SK-N-SH (cell line): ENCODE measurements at regions not wholly inside any gene's neighbourhood (a gene's known extent, or its start where the extent isn't known, plus 50 kb on each side); places are given as distances from the start of the nearest gene placed in this dataset.

ENCODE experiments used
- CTCF ChIA-PET: fragments of 300-600, 350-600 bp; formaldehyde crosslinking; extraction: SDS; loops from one replicate; lab custom pipeline; 2021; lab: Yijun Ruan, JAX
- POLR2A ChIA-PET: fragments of 350-600 bp; sonication (Branson Sonifier 250); formaldehyde crosslinking; extraction: SDS; loops from one replicate; lab custom pipeline; 2020; ENCODE audit warnings: antibody characterized with exemption, inconsistent platforms; lab: Yijun Ruan, JAX
- DNase-seq: peaks from one replicate; pipeline ENCODE4 v3.0.0; 2012
- H2AFZ ChIP-seq: fragments of 200-600 bp; sonication (generic); 2 replicates; pipeline ENCODE4 v1.8.1; 2016; ENCODE audit warnings: antibody characterized with exemption, mild to moderate bottlenecking, low read depth
- H3F3A ChIP-seq: fragments of 200-600 bp; sonication (generic); replicated peaks from 2 replicates; pipeline ENCODE3; 2016; ENCODE audit warnings: antibody characterized with exemption, mild to moderate bottlenecking; ENCODE audit not compliant: insufficient read depth
- H3K27ac ChIP-seq, 2 experiments: fragments of 200-500 bp in 1 of 2; fragments of 200-600 bp in 1 of 2; sonication (Bioruptor generic) in 1 of 2; sonication (generic), shearing (Covaris generic) in 1 of 2; 2 replicates each; pipeline versions ENCODE4 v1.5.1 to v1.6.1; 2014 to 2016; ENCODE audit warnings: low read depth in 2 of 2, inconsistent platforms in 1 of 2, low read length in 1 of 2, mild to moderate bottlenecking in 1 of 2, mixed read lengths in 1 of 2
- H3K27me3 ChIP-seq: fragments of 200-600 bp; sonication (generic), shearing (Covaris generic); 2 replicates; pipeline ENCODE4 v1.6.1; 2016; ENCODE audit warnings: mixed run types; ENCODE audit not compliant: insufficient read depth
- H3K36me3 ChIP-seq, 2 experiments: fragments of 200-500 bp in 1 of 2; fragments of 200-600 bp in 1 of 2; sonication (Bioruptor generic) in 1 of 2; sonication (generic) in 1 of 2; replicated peaks in 1 of 2; 2 replicates each; pipeline versions ENCODE3 to v1.5.1; 2014 to 2016; ENCODE audit warnings: low read length in 1 of 2, mild to moderate bottlenecking in 1 of 2; ENCODE audit not compliant: insufficient read depth in 2 of 2, control insufficient read depth in 1 of 2
- H3K4me1 ChIP-seq, 2 experiments: fragments of 200-500 bp in 1 of 2; fragments of 200-600 bp in 1 of 2; sonication (Bioruptor generic) in 1 of 2; sonication (generic), shearing (Covaris generic) in 1 of 2; 2 replicates each; pipeline versions ENCODE4 v1.5.1 to v1.6.1; 2014 to 2016; ENCODE audit warnings: low read depth in 1 of 2, low read length in 1 of 2, mixed run types in 1 of 2; ENCODE audit not compliant: insufficient read depth in 2 of 2, control insufficient read depth in 1 of 2
- H3K4me2 ChIP-seq: fragments of 200-600 bp; sonication (generic), shearing (Covaris generic); 2 replicates; pipeline ENCODE4 v1.6.1; 2017; ENCODE audit warnings: mixed run types
- H3K4me3 ChIP-seq, 2 experiments: fragments of 200-500 bp in 1 of 2; fragments of 200-600 bp in 1 of 2; sonication (Bioruptor generic) in 1 of 2; sonication (generic), shearing (Covaris generic) in 1 of 2; 2 replicates each; pipeline versions ENCODE4 v1.5.1 to v1.8.1; 2014 to 2016; ENCODE audit warnings: low read depth in 2 of 2, inconsistent platforms in 1 of 2, low read length in 1 of 2, mild to moderate bottlenecking in 1 of 2, mixed read lengths in 1 of 2, moderate library complexity in 1 of 2
- H3K79me2 ChIP-seq: fragments of 200-600 bp; sonication (generic); 2 replicates; pipeline ENCODE4 v1.8.1; 2017; ENCODE audit warnings: mild to moderate bottlenecking; ENCODE audit not compliant: insufficient read depth
- H3K9ac ChIP-seq: fragments of 200-600 bp; sonication (generic); 2 replicates; pipeline ENCODE4 v1.6.1; 2017; ENCODE audit warnings: mixed run types
- H3K9me2 ChIP-seq: fragments of 200-600 bp; sonication (generic); 2 replicates; pipeline ENCODE4 v1.6.1; 2017; ENCODE audit warnings: mixed run types
- H3K9me3 ChIP-seq: fragments of 200-600 bp; sonication (generic); 2 replicates; pipeline ENCODE4 v1.6.1; 2017; ENCODE audit warnings: mixed run types, mild to moderate bottlenecking, moderate library complexity
- H4K20me1 ChIP-seq: fragments of 200-600 bp; sonication (generic); 2 replicates; pipeline ENCODE4 v1.6.1; 2017; ENCODE audit warnings: mild to moderate bottlenecking, mixed run types; ENCODE audit not compliant: insufficient read depth
- EP300 ChIP-seq, 2 experiments: IDR thresholded peaks; 2 replicates each; pipeline versions ENCODE4 v1.4.0 to v1.6.1; 2012; ENCODE audit warnings: borderline replicate concordance in 1 of 2, low read depth in 1 of 2, low read length in 1 of 2
- FOSL2 ChIP-seq: IDR thresholded peaks from 2 replicates; pipeline ENCODE4 v1.4.0; 2012; ENCODE audit warnings: low read depth, mild to moderate bottlenecking, moderate library complexity, borderline replicate concordance
- FOXJ3 ChIP-seq: sonication (generic); formaldehyde crosslinking; IDR thresholded peaks from 2 replicates; pipeline ENCODE4 v1.5.1; 2020; ENCODE audit warnings: mild to moderate bottlenecking, missing genetic modification reagents
- GATA2 ChIP-seq: sonication (generic); formaldehyde crosslinking; IDR thresholded peaks from 2 replicates; pipeline ENCODE4 v1.5.0; 2020; ENCODE audit warnings: mild to moderate bottlenecking, missing genetic modification reagents
- IRF3 ChIP-seq: fragments of 150-350 bp; IDR thresholded peaks from 2 replicates; pipeline ENCODE4 v1.6.1; 2016; ENCODE audit warnings: mild to moderate bottlenecking, low read depth, low read length
- JUND ChIP-seq: IDR thresholded peaks from 2 replicates; pipeline ENCODE4 v1.4.0; 2012
- NFIC ChIP-seq: IDR thresholded peaks from 2 replicates; pipeline ENCODE4 v1.4.0; 2012; ENCODE audit warnings: borderline replicate concordance
- RCOR1 ChIP-seq: fragments of 150-350 bp; IDR thresholded peaks from 2 replicates; pipeline ENCODE4 v1.6.1; 2017; ENCODE audit warnings: antibody characterized with exemption, low read length
- SIN3A ChIP-seq: IDR thresholded peaks from 2 replicates; pipeline ENCODE4 v1.6.1; 2012; ENCODE audit warnings: low read depth, mild to moderate bottlenecking, low read length, moderate library complexity, borderline replicate concordance
- SMC3 ChIP-seq: IDR thresholded peaks from 2 replicates; pipeline ENCODE4 v1.6.1; 2012; ENCODE audit warnings: low read depth, low read length, improper control_type of control experiment
- TCF12 ChIP-seq: IDR thresholded peaks from 2 replicates; pipeline ENCODE4 v1.4.0; 2012
- TEAD4 ChIP-seq: IDR thresholded peaks from 2 replicates; pipeline ENCODE4 v1.4.0; 2012; ENCODE audit warnings: mild to moderate bottlenecking, borderline replicate concordance; ENCODE audit not compliant: insufficient read depth
- USF1 ChIP-seq: IDR thresholded peaks from 2 replicates; pipeline ENCODE4 v1.4.0; 2012; ENCODE audit warnings: low read depth, borderline replicate concordance
- ZBTB33 ChIP-seq: IDR thresholded peaks from 2 replicates; pipeline ENCODE4 v1.4.0; 2012; ENCODE audit warnings: low read depth, borderline replicate concordance
- WGBS: methylation state at CpG from one replicate; pipeline ENCODE4 v1.1.6; 2017; ENCODE audit warnings: low lambda C conversion rate; 5-methylcytosine and 5-hydroxymethylcytosine counted together
- TF ChIP-seq, protein P1 (sequence below): IDR thresholded peaks from 2 replicates; pipeline ENCODE4 v1.6.1; 2012; ENCODE audit warnings: mild to moderate bottlenecking, low read depth, low read length, moderate library complexity

- no peak overlapping the region for H3K4me3 ChIP-seq
- peaks cover 7% of the 10 kb centered on the region; the same call in 1 of the 2 replicates for H3K9me3 ChIP-seq
- no peaks in the 10 kb centered on the region for H3F3A ChIP-seq
- no peak overlapping the region for H3K9ac ChIP-seq
- POLR2A ChIA-PET: no interaction called here
- no peaks in the 10 kb centered on the region for H3K27me3 ChIP-seq
- H3K79me2 ChIP-seq: no peaks in the 10 kb centered on the region
- H2AFZ ChIP-seq: no peak overlapping the region
- H4K20me1 ChIP-seq: no peaks in the 10 kb centered on the region
- H3K4me2 ChIP-seq: no peak overlapping the region
- H3K9me2 ChIP-seq: no peaks in the 10 kb centered on the region
- no peaks in the 10 kb centered on the region for H3K36me3 ChIP-seq
- peaks cover 0 to 14% of the 10 kb centered on the region in 2 experiments; a peak in 1 of 4 replicates for H3K4me1 ChIP-seq
- WGBS: 62% methylated on average over 16 of the region's 22 CpGs
- DNase-seq: no peak
- TF ChIP-seq ZBTB33: no peak
- TF ChIP-seq, protein P1, sequence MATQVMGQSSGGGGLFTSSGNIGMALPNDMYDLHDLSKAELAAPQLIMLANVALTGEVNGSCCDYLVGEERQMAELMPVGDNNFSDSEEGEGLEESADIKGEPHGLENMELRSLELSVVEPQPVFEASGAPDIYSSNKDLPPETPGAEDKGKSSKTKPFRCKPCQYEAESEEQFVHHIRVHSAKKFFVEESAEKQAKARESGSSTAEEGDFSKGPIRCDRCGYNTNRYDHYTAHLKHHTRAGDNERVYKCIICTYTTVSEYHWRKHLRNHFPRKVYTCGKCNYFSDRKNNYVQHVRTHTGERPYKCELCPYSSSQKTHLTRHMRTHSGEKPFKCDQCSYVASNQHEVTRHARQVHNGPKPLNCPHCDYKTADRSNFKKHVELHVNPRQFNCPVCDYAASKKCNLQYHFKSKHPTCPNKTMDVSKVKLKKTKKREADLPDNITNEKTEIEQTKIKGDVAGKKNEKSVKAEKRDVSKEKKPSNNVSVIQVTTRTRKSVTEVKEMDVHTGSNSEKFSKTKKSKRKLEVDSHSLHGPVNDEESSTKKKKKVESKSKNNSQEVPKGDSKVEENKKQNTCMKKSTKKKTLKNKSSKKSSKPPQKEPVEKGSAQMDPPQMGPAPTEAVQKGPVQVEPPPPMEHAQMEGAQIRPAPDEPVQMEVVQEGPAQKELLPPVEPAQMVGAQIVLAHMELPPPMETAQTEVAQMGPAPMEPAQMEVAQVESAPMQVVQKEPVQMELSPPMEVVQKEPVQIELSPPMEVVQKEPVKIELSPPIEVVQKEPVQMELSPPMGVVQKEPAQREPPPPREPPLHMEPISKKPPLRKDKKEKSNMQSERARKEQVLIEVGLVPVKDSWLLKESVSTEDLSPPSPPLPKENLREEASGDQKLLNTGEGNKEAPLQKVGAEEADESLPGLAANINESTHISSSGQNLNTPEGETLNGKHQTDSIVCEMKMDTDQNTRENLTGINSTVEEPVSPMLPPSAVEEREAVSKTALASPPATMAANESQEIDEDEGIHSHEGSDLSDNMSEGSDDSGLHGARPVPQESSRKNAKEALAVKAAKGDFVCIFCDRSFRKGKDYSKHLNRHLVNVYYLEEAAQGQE: no peak
- TF ChIP-seq JUND: no peak
- no peak for TF ChIP-seq TCF12
- no peak for TF ChIP-seq IRF3
- TF ChIP-seq EP300 (IDR thresholded peaks at IDR 0.05; ENCODE audit: borderline replicate concordance in 1 of 2, low read depth in 1 of 2, low read length in 1 of 2): no peak
- CTCF ChIA-PET: interaction anchor here (1.5 kb wide), 1 partner anchor 16 kb away, joined by 5 read pairs; no protein-coding TSS in a partner anchor
- no peak overlapping the region for H3K27ac ChIP-seq
Observed at GRCh38 chr14:105860615-105861580, 334.5 kb downstream of the TMEM121 start.

- no peaks in the 10 kb centered on the region for H3F3A ChIP-seq
- no peak for TF ChIP-seq GATA2 (CRISPR knock-in tag)
- TF ChIP-seq NFIC: no peak
- no peak for TF ChIP-seq USF1
- TF ChIP-seq SIN3A: no peak
- no peak for TF ChIP-seq FOXJ3 (CRISPR knock-in tag)
- no peak for TF ChIP-seq TEAD4
- no peak for TF ChIP-seq RCOR1
- no peak for TF ChIP-seq SMC3
- no peak for TF ChIP-seq FOSL2
- no peaks in the 10 kb centered on the region for H3K79me2 ChIP-seq
- no peak overlapping the region for H3K4me3 ChIP-seq
- no peaks in the 10 kb centered on the region for H3K9me2 ChIP-seq
- ChIA-PET POLR2A (no interaction called here), CTCF (interaction anchor here (0.9 to 1.5 kb wide), 2 partner anchors 12 to 15 kb away, joined by 3 to 5 read pairs; no protein-coding TSS in a partner anchor)
- peaks cover 7% of the 10 kb centered on the region; the same call in 1 of the 2 replicates for H3K9me3 ChIP-seq
- H3K36me3 ChIP-seq: no peaks in the 10 kb centered on the region
- DNase-seq: no peak
- H4K20me1 ChIP-seq: no peaks in the 10 kb centered on the region
- no peak overlapping the region for H3K27ac ChIP-seq
- peaks cover 0 to 12% of the 10 kb centered on the region in 2 experiments; a peak in 1 of 4 replicates for H3K4me1 ChIP-seq
- H3K27me3 ChIP-seq: no peaks in the 10 kb centered on the region
- no peak overlapping the region for H2AFZ ChIP-seq
- WGBS: 49% methylated on average over 11 of the region's 11 CpGs
- H3K9ac ChIP-seq: no peak overlapping the region
- H3K4me2 ChIP-seq: no peak overlapping the region
Observed at GRCh38 chr14:105861985-105862465, 335.6 kb downstream of the TMEM121 start.
